GM12865 (cell line): ENCODE measurements at regions not wholly inside any gene's neighbourhood (a gene's known extent, or its start where the extent isn't known, plus 50 kb on each side); places are given as distances from the start of the nearest gene placed in this dataset.

Source experiments
- DNase-seq: peaks from one replicate; pipeline ENCODE4 v3.0.0; 2010; ENCODE audit warnings: low read depth
- H3K4me3 ChIP-seq: 2 replicates; pipeline ENCODE4 v1.5.1; 2011; ENCODE audit warnings: mild to moderate bottlenecking, low read depth, low read length, control low read depth
- CTCF ChIP-seq: IDR thresholded peaks from 2 replicates; pipeline ENCODE4 v1.5.1; 2011; ENCODE audit warnings: low read length, control low read depth, low read depth, inconsistent platforms; ENCODE audit not compliant: insufficient read depth; ENCODE audit errors: missing control alignments

- TF ChIP-seq CTCF = no peak
- no peak overlapping the region for H3K4me3 ChIP-seq
- no peak for DNase-seq
These were observed 49.9 kb downstream of the RIN2 start for GRCh38 chr20:19807946-19808330.

DNA sequence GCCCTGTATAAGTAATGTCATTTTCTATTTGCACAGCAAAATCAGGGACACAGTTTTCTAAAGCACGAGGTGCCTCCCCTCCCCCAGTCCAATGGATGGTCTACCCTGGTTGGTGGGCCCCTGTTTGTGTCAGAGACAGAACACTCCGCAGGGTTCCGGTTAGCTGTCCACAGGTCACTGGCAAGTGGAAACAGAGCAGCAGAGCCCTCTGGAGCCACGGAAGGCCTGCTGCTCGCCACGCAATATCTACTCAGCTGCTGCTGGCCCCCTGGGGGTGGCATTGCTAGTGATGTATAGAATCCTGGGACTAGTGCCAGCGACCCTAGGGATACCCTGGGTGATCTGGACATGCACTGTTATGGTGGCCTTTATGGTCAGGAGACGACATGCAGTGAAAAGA, 50.4 kb downstream of the RIN2 start:
- TF ChIP-seq CTCF = no peak
- no peak for DNase-seq
- H3K4me3 ChIP-seq = no peak overlapping the region

- no peak overlapping the region for H3K4me3 ChIP-seq
- DNase-seq = no peak
- no peak for TF ChIP-seq CTCF
These were observed 51.4 kb downstream of the RIN2 start for GRCh38 chr20:19809505-19809904.

GRCh38 chr20:19811231-19811630, 53.2 kb downstream of the RIN2 start:
- TF ChIP-seq CTCF = no peak
- DNase-seq = no peak
- H3K4me3 ChIP-seq = no peak overlapping the region

- no peak overlapping the region for H3K4me3 ChIP-seq
- no peak for TF ChIP-seq CTCF
These were observed 54.0 kb downstream of the RIN2 start for GRCh38 chr20:19812056-19812455.

GRCh38 chr20:19812696-19813095, 54.6 kb downstream of the RIN2 start:
- DNase-seq = no peak
- no peak for TF ChIP-seq CTCF

More at GRCh38 chr20:19812056-19812455, 54.0 kb downstream of the RIN2 start:
- DNase-seq = no peak

GRCh38 chr20:19813846-19814640, 56.0 kb downstream of the RIN2 start:
- no peak for TF ChIP-seq CTCF
- no peak for DNase-seq
- no peak overlapping the region for H3K4me3 ChIP-seq

More at GRCh38 chr20:19812696-19813095, 54.6 kb downstream of the RIN2 start:
- no peak overlapping the region for H3K4me3 ChIP-seq
